GM21515 (cell line): ENCODE measurements at regions not wholly inside any gene's neighbourhood (a gene's known extent, or its start where the extent isn't known, plus 50 kb on each side); places are given as distances from the start of the nearest gene placed in this dataset.
"Not testable (repeated sequence)": the region's sequence is repeated elsewhere in the genome, so short reads cannot be mapped to it uniquely, and the experiment has no call there.

Experiments
- ATAC-seq: cut with Tn5 transposase; IDR thresholded peaks from one replicate; pipeline ENCODE4 v1.9.1; 2021; ENCODE audit not compliant: unreplicated experiment

DNA sequence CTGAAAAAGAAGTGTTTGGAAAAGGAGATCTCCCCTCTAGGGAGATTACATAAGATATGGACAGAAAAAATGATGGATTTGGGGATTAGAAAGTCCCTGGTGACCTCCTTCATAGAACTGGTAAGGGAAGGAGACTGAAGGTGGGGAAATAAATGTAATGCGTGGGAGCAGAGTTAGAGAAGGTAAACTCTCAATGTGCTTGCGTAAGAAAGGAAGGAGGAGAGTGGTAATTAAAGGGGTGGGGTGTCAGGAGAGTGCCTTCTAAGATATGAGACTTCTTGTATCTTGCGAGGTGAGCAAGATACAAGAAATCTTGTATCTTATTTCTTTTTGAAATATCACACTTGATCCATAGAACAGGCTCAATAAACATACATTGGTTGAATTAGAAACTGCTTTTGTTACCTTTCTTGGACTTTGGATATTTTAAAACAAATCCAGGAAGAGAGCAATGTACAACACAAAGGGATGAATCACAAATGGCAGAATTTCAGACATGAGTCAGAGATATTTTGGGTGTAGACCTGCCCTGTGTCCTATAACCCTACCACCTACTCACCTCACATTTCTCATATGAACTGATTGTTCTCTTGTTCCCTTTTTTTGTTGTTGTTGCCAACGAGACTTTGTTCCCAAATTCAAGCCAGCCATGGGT lies 342.4 kb downstream of the INSIG2 start:
- no peak for ATAC-seq

DNA sequence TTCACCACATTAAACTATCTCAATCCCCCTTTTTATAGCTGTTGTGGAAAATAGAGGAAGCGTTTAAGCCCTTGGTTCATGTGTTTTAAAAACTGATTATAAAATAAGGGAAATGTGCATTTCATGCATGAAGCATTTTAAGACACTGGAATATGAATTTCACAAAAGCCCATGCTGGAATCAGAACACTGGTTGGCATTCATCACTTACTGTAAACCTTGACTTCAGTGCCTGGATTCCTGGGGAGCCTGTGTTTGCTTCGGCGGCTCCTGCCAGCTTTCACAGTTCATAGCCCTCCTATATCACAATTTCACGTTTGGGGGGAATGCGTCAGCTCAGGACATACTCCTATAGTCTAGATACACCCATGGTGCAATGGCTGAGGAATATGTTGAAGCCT lies 336.9 kb downstream of the INSIG2 start:
- no peak for ATAC-seq

DNA sequence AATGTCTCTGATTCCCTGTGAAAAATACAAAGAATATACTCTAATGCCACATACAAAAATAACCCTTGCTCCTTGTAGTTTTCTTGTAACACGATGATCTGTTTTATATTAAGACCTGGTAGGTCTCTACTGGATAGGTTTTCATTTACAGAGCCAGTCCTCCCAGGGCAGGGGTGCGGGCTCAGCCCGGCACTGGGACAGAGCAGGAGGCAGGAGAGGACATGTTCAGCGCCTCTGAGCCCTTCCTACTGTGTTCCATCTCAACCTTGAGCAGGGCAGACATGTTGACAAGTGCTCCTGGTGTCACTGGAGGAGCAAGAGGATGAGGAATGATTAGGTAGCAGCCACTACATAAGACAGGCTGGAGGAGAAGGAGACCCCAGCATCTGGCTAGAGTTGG lies 335.5 kb downstream of the INSIG2 start:
- no peak for ATAC-seq

DNA sequence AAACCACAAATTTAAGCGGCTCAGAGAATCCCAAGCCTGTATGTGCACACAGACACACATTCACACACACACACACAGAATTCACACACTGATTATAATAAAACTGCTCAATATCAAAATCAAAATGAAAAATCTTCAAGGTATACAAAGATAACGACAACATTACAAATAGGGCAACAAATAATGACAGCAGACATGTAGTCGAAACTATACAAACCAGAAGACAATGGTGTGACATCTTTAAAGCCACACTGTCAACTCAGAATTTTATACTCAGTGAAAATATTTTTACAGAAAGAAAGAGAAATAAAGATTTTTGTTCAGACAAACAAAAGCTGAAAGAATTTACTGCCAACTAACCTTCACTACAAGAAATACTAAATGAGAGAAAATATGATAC lies 333.4 kb downstream of the INSIG2 start:
- ATAC-seq = no peak

DNA sequence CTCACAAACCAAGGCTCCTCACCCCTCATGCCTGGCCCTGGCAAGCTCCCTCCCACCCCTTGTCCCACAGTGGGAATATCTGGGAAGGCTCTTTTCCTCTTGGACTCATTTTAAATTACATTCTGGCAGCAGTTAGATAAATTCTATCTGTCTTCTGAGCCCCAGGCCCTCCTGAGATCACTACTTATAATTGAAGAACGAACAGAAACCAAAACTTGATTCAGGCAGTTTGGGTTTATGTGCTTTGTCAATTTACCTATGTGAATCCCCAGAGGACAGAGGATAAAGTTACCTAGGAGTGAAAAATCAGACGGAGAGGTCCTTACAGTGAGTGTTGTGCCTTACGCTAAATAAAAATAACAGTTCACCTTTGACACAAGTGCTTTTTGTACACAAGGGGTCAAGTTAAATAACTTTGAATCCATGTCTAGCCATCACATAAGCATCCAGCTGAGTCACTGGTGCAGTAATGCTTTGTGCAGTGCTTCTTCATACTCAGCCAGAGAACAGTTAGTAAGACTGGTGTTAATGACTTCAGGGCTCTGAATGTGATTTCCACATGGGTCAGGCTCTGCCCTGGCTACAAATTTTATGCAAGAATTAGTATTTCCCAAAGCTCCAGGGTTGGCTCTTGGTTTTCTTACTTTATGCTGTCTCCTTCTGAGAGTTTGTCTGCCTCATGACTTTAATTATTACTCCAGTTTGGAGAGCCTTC lies 329.3 kb downstream of the INSIG2 start:
- no peak for ATAC-seq

DNA sequence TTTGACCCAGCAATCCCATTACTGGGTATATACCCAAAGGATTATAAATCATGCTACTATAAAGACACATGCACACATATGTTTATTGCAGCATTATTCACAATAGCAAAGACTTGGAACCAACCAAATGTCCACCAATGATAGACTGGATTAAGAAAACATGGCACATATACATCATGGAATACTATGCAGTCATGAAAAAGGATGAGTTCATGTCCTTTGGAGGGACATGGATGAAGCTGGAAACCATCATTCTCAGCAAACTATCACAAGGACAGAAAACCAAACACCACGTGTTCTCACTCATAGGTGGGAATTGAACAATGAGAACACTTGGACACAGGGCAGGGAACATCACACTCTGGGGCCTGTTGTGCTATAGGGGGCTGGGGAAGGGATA lies 326.9 kb downstream of the INSIG2 start:
- not testable (repeated sequence) for ATAC-seq

DNA sequence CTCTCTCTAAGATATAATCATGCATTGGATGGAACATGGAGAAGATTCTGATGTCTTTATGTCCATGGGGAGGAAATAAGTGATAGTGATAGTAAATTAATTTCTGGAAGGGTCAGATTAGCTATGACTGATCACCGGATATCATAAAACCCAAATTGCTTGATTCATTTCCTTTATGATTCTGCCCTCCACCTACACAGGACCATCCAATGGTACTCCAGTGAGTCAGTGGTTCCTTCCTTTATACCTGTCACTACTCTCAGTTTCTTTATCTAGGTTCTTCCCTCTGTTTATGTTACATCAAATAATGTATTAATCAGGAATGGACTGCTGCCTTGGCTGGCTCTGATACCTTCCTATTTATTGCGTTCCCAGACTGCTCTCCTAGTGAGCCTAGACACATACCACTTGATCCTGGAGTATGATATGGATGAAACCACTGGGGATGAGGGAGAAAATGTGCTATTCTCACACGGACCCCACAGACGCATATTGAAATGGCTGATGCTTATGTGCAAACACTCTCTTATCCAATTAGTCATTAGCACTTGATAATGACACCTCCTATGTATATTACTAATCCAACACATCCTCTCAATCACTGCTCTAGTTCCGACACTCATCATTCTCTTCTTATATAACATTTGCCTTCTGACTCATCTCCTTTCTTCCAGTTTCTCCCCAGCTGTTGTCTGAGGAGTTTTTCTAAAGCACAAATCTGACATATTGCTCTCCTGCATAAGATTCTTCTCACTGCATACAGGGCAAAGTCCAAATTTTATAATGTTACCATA lies 315.6 kb downstream of the INSIG2 start:
- no peak for ATAC-seq

DNA sequence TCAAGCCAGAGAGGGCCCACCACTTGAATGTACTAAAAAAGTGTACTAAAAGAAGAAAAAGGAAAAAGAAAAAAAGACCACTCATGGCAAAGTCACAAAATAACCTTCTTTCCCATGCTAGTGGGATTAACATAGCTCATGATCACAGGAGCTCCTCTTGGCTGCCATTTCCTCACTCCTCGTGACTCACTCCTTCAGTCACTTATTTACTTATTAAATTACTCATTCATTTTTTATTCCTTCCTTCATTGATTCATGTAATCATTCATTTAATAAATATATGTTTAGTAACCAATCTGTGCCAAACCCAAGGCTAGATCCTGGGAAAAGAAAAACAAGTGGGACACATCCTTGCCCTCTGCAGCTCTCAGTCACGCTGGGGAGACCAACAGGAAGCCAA lies 300.5 kb downstream of the INSIG2 start:
- no peak for ATAC-seq

DNA sequence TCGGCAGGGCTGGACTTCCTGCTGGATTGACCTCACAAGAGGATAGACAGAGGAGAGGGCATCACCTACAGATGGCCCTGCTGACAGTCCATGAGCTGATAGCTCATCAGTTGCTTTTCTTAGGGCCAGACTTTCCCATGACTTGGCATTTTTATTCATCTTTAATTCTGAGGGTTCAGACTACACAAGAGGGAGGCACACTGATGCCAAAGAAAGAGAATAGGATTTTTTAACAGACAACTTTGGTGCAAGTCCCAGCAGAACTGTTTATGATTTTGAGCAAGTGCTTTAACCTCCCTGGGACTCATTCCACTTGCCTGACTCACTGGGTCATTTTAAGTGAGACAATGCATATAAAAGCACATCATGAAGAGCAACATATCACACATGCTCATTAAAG lies 299.2 kb downstream of the INSIG2 start:
- no peak for ATAC-seq

DNA sequence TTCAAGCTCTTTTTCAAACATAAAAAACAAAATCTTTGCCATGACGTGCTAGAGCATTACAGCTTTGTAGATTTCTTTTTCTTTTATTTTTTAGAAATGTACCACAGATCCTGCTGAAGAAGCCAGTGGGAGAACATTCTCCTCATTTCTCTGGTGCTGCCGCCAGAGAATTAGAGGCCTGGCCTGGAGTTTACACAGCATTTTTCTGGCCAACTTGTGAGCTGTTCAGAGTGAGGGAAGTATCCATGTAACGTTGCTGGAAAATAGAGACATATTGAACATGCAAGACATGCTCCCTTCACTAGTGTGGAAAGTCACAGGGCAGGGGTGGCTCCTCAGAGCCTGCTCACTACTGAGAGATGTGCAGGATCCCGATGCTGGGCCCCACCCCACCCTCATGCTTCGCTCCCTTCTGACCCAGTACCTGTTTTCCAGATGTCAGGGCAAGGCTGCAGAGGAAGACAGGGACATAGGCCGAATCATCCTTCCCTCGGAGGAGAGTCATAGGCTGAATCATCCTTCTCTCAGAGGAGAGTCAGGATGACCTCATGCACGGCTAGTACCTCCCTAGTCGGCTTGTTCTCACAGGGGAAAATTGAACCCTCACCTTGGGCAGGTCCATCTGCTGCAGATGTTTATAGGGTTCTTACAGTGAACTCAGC lies 298.5 kb downstream of the INSIG2 start:
- no peak for ATAC-seq

DNA sequence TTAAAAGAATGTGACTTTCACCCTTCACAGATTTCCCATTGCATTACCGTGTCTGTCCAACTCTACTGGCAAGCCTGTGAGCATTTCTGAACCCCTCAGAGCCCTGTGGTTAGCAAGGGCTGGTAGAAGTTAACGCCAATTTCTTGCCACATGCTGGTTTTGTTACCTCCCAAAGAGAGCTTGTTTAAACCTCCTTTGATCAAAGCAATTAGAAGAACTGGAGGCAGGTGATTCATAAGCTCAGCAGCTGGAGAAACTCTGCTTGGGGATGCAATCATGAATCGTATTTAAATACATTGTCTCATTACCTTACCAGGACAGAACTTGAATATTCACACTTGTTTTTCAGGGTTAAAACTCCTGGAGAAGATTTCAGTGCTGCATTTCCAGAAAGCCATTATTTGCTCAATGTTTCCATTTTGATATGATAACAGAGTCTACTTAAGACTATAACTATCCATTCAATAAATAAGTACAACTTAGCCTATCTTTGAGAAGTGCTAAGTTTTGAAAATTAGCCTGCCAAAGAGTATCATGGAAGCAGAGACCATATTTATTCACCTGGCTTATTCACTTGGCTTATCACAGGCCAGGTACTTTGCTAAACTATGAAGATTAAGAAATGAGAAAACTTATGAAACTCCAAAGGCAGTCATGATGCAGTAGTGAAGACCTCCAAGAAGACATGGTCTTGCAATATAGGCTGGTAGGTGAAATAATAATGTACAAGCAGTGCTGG lies 292.8 kb downstream of the INSIG2 start:
- ATAC-seq = no peak

DNA sequence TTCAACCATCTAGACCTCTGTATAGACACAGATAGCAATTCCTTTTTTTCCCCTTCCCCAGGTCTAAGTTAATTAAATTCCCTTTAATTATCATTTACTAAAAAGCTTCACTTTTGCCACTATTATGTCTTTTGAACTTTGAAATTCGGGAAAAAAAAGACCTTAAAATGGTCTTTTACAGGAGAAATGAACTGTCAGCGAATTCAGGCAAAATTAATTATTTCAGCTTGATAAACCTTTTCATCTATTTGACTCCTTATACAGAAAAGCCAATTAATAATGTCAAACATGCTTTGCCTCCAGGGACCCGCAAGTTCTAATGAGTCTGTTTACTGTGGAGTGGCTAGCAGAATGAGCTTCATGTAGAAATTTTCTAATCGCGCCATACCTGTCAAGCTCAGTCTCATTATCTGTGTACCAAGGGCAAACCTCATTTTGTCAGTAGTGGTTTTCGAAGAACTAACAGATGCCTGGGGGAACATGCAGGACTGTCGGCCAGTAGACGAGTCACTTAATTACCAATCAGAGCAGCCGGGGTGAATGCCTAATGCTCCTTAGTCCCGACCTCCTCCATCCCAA lies 287.7 kb downstream of the INSIG2 start:
- no peak for ATAC-seq

DNA sequence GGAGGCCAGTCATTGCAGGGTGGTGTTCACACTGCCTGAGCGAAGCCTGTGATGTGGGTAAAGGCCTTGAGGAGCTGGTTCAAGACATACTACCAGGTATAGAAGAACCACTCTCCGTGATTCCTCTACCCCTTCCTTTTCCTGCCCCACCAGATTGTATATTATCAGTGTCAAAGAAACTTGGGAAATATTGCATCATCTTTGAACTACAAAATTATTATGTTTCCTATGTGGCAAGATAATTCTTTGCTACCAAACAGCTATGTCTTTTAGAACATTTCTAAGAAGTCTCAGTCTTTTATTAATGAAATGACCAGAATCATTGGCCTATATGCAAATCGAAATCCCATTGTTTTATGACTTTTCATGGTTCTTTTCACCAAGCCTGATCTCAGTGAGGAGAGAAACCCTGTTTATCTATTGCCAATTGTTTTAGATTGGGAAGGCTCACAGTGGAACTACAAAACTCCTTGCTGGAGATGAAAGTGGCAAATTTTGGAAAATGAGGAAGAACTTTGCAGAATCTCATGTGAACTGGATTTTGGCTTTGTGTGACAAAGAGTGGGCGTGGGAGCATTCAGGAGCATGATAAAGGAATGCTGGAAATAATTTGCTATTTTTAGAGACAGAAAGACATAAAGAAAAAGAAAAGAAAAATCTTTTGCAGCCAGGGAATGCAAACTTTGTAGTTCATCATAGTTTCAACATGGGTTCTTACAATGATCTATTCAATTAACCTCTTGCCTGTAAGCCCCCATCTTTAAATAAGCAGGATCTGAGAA lies 286.9 kb downstream of the INSIG2 start:
- no peak for ATAC-seq

DNA sequence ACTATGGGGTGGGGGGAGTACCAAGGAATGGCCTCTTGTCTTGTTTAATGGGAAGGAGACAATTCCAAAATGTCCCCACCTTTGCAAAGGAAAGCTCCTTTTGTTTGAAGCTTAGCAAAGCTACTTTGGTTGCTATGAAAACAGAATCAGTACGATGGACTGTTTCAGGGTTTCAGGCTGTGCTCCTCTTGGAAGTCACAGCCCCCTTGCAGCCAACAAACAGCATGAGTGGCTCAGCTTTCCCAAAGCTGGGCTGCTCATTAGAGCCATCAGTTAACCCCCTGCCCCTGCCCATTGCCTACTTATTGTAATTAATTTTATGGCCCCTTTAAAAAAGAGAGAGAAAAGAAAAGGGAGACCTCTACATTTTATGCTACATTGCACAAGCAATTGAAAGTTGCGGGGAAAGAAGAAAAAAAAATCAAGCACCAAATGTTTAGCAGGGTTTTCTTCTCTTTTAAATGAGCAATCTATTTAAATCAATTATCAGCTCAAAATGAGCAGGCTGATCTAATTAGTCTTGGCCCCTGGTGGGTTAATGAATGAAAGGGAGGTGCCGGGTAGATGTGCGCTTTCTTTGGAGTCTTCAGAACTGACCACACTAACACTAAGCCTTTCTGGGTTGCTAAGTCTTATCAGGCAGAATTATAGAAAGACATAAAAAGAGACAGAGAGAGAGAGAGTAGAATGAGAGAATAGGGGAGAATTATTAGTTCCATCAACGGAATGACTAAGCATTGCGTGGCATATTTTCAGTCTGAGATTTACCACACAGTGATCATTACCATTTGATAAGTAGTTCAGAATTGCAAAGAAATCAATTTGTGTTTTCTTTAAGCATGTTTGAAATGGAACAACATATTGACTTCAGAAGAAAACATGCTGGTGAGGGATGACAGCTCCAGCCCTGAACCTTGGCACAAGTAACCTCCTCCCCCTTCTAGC lies 284.9 kb downstream of the INSIG2 start:
- ATAC-seq = no peak

DNA sequence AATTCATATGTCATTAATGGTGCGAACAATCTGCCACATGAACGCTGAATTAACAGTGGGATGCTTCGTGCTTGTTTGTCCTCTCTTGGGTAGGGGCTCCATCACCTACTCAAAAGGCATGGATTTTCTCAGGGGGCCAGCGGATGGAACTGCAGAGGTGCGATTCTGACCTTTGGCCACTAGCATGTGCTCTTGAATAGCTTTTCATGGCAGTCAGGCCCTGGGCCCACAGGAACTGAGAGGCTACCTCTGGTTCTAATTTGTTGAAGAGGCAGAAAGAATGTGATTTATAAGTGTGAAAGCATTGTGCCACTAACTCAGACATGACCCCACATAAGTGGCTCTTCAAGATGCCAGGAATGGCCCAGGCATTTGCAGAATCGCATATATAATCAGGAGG lies 283.2 kb downstream of the INSIG2 start:
- no peak for ATAC-seq

DNA sequence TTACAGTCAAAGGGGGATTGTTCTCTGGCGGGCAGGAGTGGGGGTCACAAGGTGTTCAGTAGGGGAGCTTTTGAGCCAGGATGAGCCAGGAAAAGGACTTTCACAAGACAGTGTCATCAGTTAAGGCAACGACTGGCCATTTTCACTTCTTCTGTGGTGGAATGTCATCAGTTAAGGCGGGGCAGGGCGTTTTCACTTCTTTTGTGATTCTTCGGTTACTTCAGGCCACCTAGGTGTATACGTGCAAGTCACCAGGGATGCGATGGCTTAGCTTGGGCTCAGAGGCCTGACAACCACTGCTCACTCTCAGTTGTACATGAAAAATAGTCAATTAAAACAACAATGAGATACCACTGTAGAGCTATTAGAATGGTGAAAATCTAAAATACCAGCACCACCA lies 281.2 kb downstream of the INSIG2 start:
- not testable (repeated sequence) for ATAC-seq

DNA sequence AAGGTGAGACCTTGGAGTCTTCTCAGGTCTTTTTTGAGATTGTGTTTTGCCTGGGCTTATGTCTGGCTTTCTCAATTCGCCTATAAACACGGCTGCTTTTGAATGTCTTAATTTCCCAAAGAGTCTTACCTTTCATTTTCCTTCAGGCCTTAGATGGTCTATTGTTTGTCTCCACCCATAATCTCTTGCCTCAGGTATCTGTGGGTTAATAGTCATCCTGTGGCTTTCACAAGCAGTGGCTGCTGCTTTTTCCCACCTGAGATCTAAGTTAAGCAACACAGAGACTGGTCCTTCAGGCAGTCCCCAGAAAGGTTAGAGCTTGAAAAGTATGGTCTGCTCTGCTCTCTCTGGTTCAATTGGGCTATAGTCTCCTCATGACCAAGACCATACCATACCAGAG lies 275.3 kb downstream of the INSIG2 start:
- ATAC-seq = no peak

DNA sequence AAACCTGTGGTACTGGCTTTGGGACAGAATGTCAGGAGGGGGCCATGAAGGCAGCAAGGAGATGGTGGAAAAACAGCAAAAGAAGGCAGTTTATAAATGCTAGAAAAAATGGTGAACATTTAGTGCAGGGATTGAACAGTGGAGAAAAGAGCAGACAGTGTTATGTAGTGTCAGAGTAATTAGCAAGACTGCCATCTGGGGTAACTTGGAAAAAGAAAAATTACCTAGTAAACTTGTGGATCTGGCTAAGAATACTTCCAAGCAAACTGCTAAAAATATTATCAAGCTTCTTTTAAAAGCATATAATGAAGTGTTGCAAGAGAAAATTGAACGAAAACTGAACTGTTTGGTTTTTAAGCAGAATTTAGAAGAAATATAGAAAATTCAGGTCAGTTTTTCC lies 267.8 kb downstream of the INSIG2 start:
- ATAC-seq = no peak

DNA sequence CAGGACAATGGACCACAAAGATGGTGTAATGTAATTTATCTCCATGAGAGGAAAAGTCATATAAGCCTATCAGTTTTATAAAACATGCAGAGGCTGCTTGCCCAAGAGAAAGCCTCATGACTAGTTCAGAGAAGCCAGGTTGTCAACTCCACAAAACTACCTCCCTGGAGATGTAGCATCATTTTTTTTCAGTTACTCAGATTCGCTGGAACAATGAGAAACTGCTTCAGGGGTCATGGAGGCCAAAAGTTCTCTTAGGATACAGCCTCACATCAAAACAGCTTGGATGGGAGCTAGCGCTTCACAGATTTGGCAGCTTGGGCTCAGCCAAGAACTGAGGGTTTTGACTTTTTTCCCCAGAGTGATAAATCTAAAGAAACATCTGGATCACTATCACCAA lies 263.5 kb downstream of the INSIG2 start:
- ATAC-seq = no peak
